ENCODE measurements at regions not wholly inside any gene's neighbourhood (a gene's known extent, or its start where the extent isn't known, plus 50 kb on each side); places are given as distances from the start of the nearest gene placed in this dataset.

GRCh38 chr13:72113076-72113475, 246.1 kb upstream of the DACH1 start:
- TF ChIP-seq, protein P1, sequence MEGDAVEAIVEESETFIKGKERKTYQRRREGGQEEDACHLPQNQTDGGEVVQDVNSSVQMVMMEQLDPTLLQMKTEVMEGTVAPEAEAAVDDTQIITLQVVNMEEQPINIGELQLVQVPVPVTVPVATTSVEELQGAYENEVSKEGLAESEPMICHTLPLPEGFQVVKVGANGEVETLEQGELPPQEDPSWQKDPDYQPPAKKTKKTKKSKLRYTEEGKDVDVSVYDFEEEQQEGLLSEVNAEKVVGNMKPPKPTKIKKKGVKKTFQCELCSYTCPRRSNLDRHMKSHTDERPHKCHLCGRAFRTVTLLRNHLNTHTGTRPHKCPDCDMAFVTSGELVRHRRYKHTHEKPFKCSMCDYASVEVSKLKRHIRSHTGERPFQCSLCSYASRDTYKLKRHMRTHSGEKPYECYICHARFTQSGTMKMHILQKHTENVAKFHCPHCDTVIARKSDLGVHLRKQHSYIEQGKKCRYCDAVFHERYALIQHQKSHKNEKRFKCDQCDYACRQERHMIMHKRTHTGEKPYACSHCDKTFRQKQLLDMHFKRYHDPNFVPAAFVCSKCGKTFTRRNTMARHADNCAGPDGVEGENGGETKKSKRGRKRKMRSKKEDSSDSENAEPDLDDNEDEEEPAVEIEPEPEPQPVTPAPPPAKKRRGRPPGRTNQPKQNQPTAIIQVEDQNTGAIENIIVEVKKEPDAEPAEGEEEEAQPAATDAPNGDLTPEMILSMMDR (IDR thresholded peaks at IDR 0.05), result no peak

GRCh38 chr13:72112216-72112615, 245.2 kb upstream of the DACH1 start:
- H3K9ac ChIP-seq, result no peak overlapping the region
- no peak overlapping the region for H3K27ac ChIP-seq
- H3K4me3 ChIP-seq (ENCODE audit: low read depth, low read length), result no peak overlapping the region
- no peaks in the 10 kb centered on the region for H3K9me3 ChIP-seq (ENCODE audit: control insufficient read depth, low read length)
- H3K79me2 ChIP-seq, result no peaks in the 10 kb centered on the region
- H3K4me2 ChIP-seq (ENCODE audit: low read length), result no peak overlapping the region
- TF ChIP-seq, protein P1 (IDR thresholded peaks at IDR 0.05), result no peak
- peaks cover 9% of the 10 kb centered on the region for H3K4me1 ChIP-seq
- H3K27me3 ChIP-seq (ENCODE audit: control insufficient read depth, insufficient read depth, low read length), result no peaks in the 10 kb centered on the region
- no peaks in the 10 kb centered on the region for H3K36me3 ChIP-seq (ENCODE audit: control insufficient read depth, insufficient read depth, low read length)
- no peak overlapping the region for H2AFZ ChIP-seq

More at GRCh38 chr13:72113076-72113475, 246.1 kb upstream of the DACH1 start:
- Histone ChIP-seq H3K9ac (no peak overlapping the region), H3K9me3 (ENCODE audit: control insufficient read depth, low read length) (no peaks in the 10 kb centered on the region), H3K36me3 (ENCODE audit: control insufficient read depth, insufficient read depth, low read length) (no peaks in the 10 kb centered on the region), H3K4me3 (ENCODE audit: low read depth, low read length) (no peak overlapping the region), H3K27me3 (ENCODE audit: control insufficient read depth, insufficient read depth, low read length) (no peaks in the 10 kb centered on the region), H2AFZ (no peak overlapping the region), H3K4me2 (ENCODE audit: low read length) (no peak overlapping the region), H3K27ac (peak overlapping the region; percentile 5), H3K4me1 (peaks cover 9% of the 10 kb centered on the region), H3K79me2 (no peaks in the 10 kb centered on the region)

DNA sequence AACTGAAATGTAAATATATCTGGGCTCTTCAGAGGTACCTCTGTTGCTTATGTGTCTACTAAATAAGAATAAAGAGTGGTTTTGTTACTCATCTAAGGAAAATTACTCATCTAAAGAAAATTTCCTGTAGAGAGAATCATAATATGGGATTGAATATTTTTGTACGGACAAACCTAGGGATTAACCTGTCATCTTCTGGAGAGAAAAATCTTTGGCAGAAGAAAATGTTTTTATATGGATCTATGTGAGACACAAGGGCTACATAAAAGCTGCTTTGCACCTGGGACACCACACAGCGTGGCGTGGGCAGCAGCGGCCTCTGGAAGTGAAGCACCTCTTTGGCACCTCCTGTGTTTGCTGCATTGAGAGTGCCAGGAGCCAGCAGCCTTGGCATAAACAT, 242.9 kb upstream of the DACH1 start:
- Histone ChIP-seq H3K4me1 (peaks cover 9% of the 10 kb centered on the region), H3K9me3 (ENCODE audit: control insufficient read depth, low read length) (no peaks in the 10 kb centered on the region), H3K27ac (no peak overlapping the region), H2AFZ (no peak overlapping the region), H3K4me3 (ENCODE audit: low read depth, low read length) (no peak overlapping the region), H3K36me3 (ENCODE audit: control insufficient read depth, insufficient read depth, low read length) (no peaks in the 10 kb centered on the region), H3K9ac (no peak overlapping the region), H3K27me3 (ENCODE audit: control insufficient read depth, insufficient read depth, low read length) (no peaks in the 10 kb centered on the region), H3K4me2 (ENCODE audit: low read length) (no peak overlapping the region), H3K79me2 (no peaks in the 10 kb centered on the region)
- TF ChIP-seq, protein P1 (IDR thresholded peaks at IDR 0.05), result no peak

DNA sequence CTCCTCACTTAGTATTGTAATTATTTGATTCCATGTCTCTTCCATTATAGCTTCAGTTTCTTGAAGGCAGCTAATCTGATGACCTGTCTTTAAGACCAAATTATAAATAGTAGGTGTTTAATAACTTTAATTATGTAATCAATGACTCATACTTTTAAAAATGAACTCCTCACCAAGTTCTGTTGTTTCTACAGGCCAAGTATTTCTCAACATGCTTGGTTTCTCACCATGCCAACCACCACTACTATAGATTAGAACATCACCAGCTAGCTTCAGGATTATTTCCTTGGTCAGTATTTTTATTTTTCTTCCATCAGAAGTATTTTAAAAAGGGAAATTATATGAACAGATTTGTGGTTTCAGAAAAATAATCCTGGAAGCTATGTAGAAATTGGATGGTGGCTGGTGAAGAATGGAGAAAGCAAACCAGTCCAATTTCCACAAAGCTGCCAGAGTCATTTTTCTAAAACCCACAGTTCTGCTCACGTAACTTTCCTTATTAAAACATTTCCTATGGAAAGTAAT, 237.7 kb upstream of the DACH1 start:
- no peak overlapping the region for H2AFZ ChIP-seq
- no peaks in the 10 kb centered on the region for H3K36me3 ChIP-seq (ENCODE audit: control insufficient read depth, insufficient read depth, low read length)
- H3K4me2 ChIP-seq (ENCODE audit: low read length), result no peak overlapping the region
- H3K79me2 ChIP-seq, result no peaks in the 10 kb centered on the region
- no peak overlapping the region for H3K9ac ChIP-seq
- no peak overlapping the region for H3K27ac ChIP-seq
- no peaks in the 10 kb centered on the region for H3K27me3 ChIP-seq (ENCODE audit: control insufficient read depth, insufficient read depth, low read length)
- H3K4me3 ChIP-seq (ENCODE audit: low read depth, low read length), result no peak overlapping the region
- peaks cover 9% of the 10 kb centered on the region for H3K4me1 ChIP-seq
- H3K9me3 ChIP-seq (ENCODE audit: control insufficient read depth, low read length), result no peaks in the 10 kb centered on the region
- TF ChIP-seq, protein P1 (IDR thresholded peaks at IDR 0.05), result no peak

GRCh38 chr13:72101768-72102400, 234.9 kb upstream of the DACH1 start:
- no peak overlapping the region for H2AFZ ChIP-seq
- peaks cover 4% of the 10 kb centered on the region for H3K4me1 ChIP-seq
- no peak overlapping the region for H3K4me3 ChIP-seq (ENCODE audit: low read depth, low read length)
- no peak overlapping the region for H3K4me2 ChIP-seq (ENCODE audit: low read length)
- no peaks in the 10 kb centered on the region for H3K9me3 ChIP-seq (ENCODE audit: control insufficient read depth, low read length)
- no peak overlapping the region for H3K9ac ChIP-seq
- H3K27ac ChIP-seq, result no peak overlapping the region
- no peaks in the 10 kb centered on the region for H3K79me2 ChIP-seq
- TF ChIP-seq, protein P1 (IDR thresholded peaks at IDR 0.05), result no peak
- no peaks in the 10 kb centered on the region for H3K27me3 ChIP-seq (ENCODE audit: control insufficient read depth, insufficient read depth, low read length)
- no peaks in the 10 kb centered on the region for H3K36me3 ChIP-seq (ENCODE audit: control insufficient read depth, insufficient read depth, low read length)

Data from parathyroid adenoma (tissue), 2 donors.